HCT116 (cell line): ENCODE measurements at regions not wholly inside any gene's neighbourhood (a gene's known extent, or its start where the extent isn't known, plus 50 kb on each side); places are given as distances from the start of the nearest gene placed in this dataset.

Experiments
- POLR2A ChIP-seq: IDR thresholded peaks from 2 replicates; pipeline ENCODE4 v1.7.0; 2011; ENCODE audit warnings: borderline replicate concordance; ENCODE audit not compliant: insufficient read depth, insufficient read length; ENCODE audit errors: extremely low read depth
- POLR2AphosphoS5 ChIP-seq: IDR thresholded peaks from 2 replicates; pipeline ENCODE4 v1.6.1; 2011; ENCODE audit warnings: mild to moderate bottlenecking, low read depth, low read length, moderate library complexity
- YY1 ChIP-seq: IDR thresholded peaks from 2 replicates; pipeline ENCODE4 v1.6.1; 2011; ENCODE audit warnings: low read length, low read depth, moderate library complexity, mild to moderate bottlenecking; ENCODE audit not compliant: insufficient replicate concordance; ENCODE audit errors: extremely low read depth
- TF ChIP-seq, protein P1 (sequence below), 3 experiments: fragments of 200-600 bp in 1 of 3; sonication (generic) in 1 of 3; IDR thresholded peaks in 2 of 3; conservative IDR thresholded peaks in 1 of 3; 2 replicates each; pipeline ENCODE4 v1.5.1; 2012 to 2017; ENCODE audit warnings: low read depth in 2 of 3, low read length in 2 of 3, antibody characterized with exemption in 1 of 3, borderline replicate concordance in 1 of 3, control low read depth in 1 of 3, mild to moderate bottlenecking in 1 of 3, mixed read lengths in 1 of 3, mixed run types in 1 of 3, moderate library complexity in 1 of 3; ENCODE audit not compliant: insufficient read depth in 1 of 3

DNA sequence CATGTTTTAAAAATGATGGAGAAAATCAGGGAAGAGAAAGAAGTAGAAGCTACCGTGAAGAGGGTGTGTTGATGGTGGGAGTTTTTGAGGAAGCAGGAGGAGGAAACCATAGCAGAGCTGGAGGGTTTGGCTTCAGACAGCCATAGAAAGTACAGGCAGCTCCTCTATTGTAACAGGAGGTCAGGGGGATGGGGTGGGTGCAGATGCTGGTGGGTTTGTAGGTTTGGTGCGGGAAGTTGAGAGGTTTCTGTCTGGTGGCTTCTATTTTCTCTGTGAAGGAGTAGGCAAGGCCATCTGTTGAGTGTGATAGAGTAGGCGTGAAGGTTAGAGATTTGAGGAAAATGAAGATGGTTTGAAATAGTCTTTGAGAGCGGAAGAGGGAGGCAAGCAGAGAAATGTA, 97.7 kb upstream of the TBC1D5 start:
- TF ChIP-seq, protein P1, sequence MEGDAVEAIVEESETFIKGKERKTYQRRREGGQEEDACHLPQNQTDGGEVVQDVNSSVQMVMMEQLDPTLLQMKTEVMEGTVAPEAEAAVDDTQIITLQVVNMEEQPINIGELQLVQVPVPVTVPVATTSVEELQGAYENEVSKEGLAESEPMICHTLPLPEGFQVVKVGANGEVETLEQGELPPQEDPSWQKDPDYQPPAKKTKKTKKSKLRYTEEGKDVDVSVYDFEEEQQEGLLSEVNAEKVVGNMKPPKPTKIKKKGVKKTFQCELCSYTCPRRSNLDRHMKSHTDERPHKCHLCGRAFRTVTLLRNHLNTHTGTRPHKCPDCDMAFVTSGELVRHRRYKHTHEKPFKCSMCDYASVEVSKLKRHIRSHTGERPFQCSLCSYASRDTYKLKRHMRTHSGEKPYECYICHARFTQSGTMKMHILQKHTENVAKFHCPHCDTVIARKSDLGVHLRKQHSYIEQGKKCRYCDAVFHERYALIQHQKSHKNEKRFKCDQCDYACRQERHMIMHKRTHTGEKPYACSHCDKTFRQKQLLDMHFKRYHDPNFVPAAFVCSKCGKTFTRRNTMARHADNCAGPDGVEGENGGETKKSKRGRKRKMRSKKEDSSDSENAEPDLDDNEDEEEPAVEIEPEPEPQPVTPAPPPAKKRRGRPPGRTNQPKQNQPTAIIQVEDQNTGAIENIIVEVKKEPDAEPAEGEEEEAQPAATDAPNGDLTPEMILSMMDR (IDR thresholded peaks at IDR 0.05 in 2 of 3, conservative IDR thresholded peaks at IDR 0.05 in 1 of 3; ENCODE audit: borderline replicate concordance in 1 of 3, insufficient read depth in 1 of 3, low read depth in 2 of 3, low read length in 2 of 3) = no peak
- no peak for TF ChIP-seq POLR2A
- no peak for TF ChIP-seq POLR2AphosphoS5
- no peak for TF ChIP-seq YY1
